G401.6 (cell line): ENCODE measurements at regions not wholly inside any gene's neighbourhood (a gene's known extent, or its start where the extent isn't known, plus 50 kb on each side); places are given as distances from the start of the nearest gene placed in this dataset.
A peak's percentile ranks its signal among the peaks of the same experiment; 100 is the strongest.

Source experiments
- FAIRE-seq: peaks from 2 replicates; lab custom pipeline; 2012; peaks lifted over from hg19 to GRCh38; lab: Jason Lieb, UNC

DNA sequence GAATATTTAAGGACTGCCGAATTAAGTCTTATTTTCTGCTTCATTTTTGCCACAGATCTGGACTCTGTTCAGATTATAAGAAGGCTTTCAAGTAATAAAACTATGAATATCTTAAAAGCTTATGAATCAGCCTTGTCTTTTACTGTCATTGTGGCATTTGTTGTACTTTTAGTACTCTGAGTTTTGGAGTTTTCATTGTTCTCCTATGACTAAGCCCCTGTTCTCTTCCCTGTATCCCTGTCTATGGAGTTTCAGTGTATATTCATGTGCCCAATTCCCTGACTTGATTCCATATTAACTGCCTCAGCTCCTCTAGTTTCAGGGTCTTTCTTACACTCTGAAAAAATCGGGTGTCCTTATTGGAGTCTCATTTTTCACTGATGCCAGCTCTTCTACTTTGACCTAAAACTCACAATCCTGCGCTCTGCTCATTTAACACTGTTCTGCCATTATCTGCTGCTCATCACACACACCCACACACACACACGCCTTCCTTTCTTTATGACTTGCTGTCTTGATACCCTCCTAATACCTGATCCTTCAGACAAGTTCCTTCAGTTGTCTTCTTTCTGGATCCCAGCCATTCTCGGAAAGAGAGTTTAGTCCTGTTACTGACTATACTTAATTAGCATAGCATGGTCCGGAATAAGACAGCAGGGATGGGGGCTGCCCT lies 511.8 kb downstream of the CPS1 start:
- no peak for FAIRE-seq

DNA sequence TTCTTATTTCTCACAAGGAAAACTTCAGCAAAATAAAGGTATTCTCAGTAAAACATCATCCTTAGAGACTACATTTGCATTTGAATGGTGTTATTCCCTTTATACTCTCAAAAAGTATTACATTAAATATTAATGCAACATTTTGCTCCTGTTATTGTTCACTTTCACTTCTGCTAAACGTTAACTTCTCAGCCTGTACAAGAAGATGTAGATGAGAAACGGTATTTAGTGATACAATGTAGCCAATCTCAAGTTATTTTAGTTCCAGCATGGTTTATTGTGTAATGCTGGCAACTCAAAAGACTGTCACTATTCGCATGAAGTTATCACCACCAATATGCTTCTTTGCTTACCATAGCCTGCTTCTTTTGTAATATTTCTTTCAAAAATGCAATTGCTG lies 514.1 kb downstream of the CPS1 start:
- no peak for FAIRE-seq

DNA sequence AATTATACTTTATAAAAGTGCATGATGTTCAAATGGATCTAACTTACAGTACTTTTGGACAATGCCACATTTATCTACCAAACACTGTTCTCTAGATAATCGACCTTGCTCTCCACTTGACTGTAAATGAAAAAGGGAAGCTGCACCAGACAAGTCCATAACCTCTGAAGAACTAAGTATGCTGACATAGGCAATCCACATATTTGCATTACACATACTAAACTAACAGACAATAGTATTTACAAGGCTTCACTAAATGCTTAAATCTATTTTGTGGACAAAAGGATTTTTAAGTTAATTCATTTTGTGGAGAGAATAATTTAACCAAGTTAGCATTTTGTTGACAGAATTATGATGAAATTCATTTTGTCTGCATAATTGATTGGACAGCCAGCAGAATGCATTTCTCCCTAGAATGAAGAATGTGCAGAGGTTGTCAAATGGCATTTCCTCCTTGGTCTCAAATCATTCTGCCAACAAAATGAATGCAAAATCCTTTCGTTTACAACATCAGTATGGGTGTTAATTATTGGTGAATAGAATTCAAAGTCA lies 520.9 kb downstream of the CPS1 start:
- FAIRE-seq, result no peak

DNA sequence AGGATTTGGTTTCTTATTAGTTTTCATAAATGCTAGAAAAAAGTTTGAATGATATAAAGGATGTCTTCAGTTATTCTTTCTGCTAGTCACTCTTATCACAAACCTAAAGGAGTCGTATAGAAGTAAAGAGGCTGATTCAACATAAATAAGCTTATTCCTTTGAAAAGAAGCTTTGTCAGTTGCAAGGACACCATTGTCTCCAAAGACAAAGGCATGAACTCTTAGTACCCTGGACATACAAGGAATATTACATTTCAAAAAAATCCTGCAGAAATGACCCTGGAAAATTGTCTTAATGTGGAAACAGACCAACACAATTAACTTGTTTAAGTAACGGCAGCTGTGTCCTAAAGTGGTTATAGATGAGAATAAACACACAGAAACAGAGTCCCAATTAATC lies 528.0 kb downstream of the CPS1 start:
- FAIRE-seq, result no peak

DNA sequence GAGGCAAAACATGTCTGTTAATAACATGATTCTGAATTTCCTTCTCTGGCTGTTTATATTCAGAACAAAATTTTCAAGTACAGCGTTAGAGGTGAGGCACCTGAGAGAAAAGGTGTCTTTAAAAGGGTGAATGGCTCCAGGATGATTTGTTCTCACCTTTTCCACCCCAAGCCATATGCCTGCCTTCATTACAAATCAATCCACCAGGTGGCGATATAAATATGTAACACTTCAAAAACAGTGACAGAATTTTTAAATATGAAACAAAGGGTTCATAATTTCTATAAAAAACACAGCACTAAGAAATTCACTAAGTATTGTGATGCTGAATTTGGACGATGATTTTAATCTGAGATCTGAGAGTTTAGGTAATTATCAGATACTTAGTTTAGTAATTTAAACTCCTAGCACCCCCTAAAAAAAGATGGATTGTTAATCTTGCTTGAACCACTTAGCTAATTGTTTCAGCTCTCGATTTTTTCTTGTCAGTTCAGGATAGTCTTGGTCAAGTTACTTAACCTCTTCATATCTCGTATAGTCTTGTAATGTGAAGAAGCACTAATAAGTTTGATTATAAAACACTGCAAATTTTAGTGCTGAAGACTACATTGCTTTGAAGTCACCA lies 528.8 kb downstream of the CPS1 start:
- peak; percentile 51 for FAIRE-seq

DNA sequence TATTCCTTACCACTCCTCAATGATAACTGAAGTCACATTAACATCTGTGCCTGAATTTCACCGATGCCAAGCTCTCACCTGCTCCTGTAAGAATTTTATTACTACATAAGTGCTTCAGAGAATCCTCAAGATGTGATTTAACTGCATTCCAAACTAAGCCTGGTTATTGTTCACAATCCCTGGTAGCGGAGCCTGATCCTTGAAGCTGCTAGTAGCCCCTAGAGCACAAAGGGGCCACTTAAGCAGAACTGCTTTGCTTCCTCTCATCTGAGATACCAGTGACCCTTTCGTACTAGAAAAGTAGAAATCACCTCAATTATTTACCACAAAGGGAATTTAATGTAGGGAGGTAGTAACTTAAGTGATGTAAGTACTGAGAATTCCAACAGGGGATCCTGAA lies 529.6 kb downstream of the CPS1 start:
- FAIRE-seq, result no peak

DNA sequence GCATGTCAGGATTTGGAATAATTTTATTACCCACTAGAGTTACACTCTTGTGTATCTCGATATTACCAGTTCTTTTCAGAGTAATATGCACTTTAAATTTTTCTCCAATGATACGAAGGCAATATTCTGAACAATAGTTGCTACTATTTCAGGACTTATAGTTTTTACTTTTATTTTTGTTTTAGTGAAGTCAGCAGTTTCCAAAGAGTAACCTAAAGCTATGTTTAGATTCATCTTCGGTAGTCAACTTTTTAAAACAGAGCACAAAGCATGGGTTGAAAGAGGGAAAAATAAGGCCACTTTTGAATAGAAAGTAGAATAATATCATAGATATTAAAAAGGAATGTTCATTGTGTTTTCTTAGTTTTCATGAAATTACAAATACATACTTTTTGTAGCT lies 532.7 kb downstream of the CPS1 start:
- no peak for FAIRE-seq

DNA sequence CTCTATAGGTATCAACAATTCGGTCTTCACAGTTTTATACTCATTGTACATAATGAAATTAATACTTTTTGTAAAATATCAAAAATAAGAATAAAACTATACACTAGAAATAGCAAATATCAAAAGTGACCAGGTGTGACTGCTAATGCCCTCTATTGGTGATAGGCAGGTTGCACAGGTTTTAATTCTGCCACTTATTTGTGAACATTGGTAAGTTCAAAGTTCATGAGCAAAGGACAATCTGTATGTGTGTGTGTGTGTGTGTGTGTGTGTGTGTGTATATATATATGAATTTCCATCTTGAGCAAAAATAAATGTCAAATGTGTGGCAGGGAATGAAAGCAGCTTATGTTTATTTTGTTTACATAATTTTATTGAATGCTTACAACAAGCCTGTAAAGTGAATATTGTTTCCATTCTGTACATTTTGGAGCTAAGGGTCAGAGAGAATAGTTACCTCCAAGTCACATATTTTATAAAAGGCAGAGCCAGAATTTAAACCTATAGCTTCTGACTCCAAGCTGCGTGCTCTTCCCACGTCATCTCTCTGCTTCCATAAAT lies 537.4 kb downstream of the CPS1 start:
- FAIRE-seq, result peak; percentile 56

DNA sequence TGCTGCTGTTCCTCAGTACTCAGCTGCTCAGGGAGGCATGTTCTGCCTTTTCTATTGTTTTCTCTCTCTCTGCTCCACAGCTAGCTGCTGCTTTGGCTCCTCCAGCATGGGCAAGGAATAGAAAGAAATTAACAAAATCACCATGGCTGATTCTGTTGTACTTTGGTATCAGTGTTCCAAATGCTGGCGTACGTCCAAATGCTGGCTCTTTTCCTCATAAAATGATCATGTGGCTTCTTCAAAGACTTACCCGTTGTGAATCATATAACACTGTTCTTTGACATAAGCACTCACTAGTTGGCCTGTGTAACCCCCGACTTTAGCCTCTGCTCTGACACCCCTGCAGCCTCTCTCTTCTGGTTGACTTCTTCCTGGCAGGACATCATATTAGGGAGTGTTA lies 547.6 kb downstream of the CPS1 start:
- no peak for FAIRE-seq

DNA sequence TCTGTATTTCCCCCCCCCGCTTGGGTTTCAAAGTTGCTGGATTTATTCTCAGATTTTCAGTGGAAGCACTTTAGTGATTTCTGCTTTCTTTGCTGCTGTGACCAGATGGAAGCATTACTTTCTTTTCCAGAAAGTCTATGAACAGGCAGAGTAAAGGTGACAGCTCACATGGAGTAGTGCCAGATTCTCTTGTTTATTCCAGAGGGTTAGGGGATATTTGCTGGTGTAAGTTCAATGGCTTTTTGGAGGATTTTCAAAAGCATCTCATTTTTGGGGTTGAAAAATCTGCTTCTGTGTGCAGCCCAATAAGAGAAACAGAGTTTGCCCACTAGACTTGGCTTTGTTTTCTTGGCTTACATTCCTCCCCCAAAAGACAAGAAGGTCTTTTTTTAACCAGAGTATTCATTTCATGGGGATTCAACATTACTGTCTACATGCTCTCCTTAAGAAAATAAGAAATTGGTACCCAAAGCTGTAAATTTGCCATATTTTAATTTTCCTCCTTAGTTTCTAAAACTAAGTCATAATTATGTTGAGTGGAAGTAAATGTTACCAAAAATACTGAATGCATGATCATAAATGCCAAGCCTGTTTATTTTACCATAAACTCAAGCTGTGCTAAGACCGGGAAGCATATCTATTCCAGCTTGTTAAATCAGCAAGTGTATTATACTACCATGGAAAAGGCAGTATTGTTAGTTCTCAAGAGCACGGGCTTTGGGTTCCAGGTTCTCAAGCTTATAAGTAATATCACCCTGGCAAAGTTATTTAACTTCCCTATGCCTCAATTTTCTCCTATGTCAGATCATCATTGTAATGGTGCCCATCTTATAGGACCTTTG lies 557.2 kb downstream of the CPS1 start:
- FAIRE-seq, result no peak

DNA sequence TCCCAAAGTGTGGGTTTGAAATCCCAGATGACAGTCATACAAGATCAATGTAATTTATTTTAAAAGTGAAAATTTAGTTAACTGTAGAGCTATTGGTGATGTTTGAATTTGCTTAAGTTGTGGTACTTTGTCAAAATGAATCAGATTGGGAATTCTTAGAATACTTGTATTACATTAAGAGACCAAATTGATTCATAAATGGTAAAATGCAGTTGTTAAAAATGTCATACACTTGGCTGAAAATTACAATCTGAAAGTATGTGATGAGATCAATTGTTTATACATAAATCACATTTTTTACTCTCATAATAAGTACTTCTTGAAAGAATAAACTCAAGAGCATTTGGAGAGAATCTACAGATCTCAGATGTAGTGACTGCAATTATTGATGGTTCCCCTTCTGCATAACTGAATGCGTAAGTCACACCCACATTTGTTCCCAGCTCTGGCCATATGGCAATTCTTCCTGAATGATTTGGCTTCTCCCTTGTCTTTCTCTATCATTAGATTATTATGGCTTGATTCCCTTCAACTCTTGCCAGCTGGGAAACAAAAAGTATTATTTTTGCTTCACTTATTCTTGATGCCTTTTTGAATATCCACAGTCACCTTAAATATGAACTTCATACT lies 558.5 kb downstream of the CPS1 start:
- FAIRE-seq, result no peak

DNA sequence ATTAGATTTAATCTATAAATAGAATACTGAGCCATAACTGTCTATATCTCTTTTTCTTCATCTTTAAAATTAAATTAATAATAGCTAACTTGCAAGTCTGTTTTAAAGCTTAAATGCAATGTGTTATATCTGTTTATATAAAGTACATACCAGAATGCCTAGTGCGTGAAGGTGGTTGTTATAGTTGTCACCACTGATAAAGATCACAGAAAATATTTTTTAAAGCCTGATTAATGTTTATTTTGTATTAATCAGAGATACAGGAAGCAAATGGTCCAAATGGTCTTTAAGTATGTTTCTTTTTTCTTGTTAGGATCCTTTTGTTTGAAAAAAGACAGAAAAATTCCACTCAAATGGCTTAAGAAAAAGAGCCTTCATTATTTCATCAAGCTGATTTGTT lies 560.6 kb downstream of the CPS1 start:
- FAIRE-seq, result no peak

DNA sequence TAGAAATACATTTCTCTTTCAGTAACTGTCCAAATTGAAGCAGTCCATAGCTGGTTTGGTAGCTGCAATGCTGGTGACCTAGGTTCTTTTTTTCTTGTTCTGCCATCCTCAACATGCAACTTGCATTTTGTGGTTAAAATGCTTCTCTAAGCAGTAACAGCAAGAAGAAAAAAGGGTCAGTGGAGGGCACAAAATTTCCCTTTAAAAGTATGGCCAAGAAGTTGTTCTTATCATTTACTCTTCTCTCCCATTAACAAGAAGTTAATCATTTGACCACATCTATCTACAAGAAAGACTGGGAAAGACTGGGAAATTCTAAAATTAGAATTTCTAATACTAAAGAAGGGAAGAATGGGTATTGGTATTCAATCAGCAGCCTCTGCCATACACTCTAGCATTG lies 569.9 kb downstream of the CPS1 start:
- FAIRE-seq, result no peak

DNA sequence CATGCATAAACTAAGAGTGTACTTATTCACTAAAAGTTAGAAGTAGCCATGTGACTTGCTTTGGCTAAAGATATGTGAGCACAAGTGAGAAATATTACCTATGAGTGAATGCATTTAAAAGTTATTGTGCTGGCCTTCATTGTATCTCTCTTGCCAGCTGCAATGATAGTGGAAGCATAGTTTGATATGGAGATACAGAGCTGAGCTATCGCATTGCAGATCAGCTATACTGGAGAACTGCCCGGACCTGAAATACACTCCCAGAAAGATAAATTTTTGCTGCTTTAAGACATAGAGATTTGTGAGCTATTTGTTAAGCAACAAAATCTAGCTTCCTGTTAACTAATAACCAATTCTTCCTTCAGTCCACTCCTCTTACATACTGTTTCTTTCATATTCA lies 571.1 kb downstream of the CPS1 start:
- FAIRE-seq, result no peak

DNA sequence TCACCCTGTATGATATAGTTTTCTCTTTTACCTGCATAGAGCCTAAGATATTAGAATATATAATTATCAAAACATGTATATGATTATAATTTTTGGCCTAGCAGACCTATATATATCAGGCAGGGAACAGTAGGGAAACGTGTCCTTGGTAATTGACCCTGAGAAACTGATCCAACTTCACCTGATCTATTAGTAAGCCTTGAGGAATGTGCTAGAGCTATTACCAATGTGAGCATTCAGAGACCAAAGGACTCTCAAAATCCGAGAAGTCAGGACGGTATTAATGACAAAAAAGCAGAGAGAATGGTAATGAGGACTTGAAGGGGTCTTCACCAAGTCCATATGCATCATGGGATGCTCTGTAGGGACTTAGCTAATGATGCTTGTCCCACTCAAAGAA lies 571.9 kb downstream of the CPS1 start:
- no peak for FAIRE-seq

DNA sequence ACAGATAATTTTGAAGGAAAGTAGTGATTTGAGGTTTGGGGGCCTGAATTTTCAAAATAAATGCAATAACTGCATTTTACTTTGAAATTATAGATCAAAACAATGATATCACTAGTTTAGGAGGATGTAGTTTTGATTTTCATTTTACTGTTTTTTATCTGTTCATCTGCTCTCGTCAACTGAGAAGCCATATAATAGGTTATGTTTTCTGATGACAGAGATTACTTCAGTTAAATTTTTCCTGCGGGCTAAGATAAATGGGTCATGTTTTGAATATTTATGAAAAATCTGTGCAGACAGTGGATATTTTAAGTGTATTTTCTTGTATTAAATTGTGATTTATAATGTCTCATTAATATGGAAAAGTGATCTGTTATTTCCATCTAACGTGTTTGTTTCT lies 573.4 kb downstream of the CPS1 start:
- no peak for FAIRE-seq

DNA sequence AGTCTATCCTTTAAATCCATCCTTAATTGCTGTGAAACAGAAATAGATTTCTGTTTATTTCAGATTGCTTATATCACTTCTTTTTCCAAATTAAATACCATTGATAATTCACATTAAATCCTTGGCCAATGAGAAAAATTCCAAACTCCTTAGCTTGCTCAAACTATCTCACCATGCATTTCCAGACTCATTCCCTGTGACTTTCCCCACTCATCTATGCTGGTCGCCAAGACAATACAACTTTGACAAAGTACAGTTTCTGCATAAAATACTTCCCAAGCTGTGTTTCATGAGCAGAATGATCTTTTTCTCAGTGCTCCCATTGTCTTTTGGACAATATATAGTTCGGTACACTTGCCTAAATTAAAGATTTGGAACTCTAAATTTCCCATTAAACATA lies 575.6 kb downstream of the CPS1 start:
- FAIRE-seq, result no peak

DNA sequence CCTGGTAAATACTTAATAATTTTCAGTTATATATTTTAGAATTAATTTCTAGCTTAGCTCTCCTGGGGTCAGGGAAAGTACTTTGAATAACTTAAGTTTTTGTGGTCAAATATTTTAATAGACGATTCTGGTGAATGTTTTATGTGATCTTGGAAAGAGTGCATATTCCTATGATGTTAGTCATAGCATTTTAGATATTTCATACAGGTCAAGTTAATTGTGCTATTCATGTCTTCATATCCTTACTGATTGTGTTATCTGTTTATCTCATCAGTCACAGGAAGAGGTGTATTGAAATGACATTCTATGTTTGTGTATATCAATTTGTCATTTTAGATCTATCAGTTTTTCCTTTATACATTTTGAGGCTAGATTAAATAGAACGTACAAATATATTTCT lies 576.2 kb downstream of the CPS1 start:
- no peak for FAIRE-seq

DNA sequence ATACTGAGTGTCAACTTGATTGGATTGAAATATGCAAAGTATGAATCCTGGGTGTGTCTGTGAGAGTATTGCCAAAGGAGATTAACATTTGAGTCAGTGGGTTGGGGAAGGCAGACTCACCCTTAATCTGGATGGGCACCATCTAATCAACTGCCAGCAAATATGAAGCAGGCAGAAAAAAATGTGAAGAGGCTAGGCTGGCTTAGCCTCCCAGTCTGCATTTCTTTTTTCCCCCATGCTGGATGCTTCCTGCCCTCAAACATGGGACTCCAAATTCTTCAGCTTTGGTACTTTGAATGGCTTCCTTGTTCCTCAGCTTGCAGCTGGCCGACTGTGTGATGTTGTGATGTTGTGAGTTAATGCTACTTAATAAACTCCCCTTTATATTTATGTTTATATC lies 577.4 kb downstream of the CPS1 start:
- FAIRE-seq, result no peak

DNA sequence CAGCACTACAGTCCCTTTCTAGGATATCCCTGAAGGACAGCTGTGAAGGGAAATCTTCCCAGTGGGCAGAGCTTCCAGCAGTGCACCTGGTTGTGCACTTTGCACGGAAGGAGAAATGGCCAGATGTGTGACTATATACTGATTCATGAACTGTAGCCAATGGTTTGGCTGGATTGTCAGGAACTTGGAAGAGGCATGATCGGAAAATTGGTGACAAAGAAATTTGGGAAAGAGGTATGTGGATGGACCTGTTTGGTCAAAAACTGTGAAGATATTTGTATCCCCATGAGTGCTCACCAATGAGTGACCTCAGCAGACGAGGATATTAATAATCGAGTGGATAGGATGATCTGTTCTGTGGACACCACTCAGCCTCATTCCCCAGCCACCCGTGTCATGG lies 582.2 kb downstream of the CPS1 start:
- FAIRE-seq, result no peak

DNA sequence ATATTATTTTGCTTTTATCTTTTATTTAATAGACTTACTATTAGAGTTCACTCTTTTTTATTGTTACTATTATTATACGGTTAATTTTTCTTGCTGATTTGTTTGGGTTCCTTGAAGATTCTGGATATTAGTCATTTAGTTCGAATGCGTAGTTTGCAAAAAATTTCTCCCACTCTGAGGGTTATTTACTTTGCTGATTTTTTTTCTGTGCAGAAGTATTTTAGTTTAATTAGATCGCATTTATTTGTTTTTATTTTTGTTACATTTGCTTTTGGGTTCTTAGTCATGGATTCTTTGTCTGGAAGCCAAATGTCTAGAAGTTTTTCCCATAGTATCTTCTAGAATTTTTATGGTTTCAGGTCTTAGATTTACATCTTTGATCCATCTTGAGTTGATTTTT lies 585.2 kb downstream of the CPS1 start:
- FAIRE-seq, result no peak

DNA sequence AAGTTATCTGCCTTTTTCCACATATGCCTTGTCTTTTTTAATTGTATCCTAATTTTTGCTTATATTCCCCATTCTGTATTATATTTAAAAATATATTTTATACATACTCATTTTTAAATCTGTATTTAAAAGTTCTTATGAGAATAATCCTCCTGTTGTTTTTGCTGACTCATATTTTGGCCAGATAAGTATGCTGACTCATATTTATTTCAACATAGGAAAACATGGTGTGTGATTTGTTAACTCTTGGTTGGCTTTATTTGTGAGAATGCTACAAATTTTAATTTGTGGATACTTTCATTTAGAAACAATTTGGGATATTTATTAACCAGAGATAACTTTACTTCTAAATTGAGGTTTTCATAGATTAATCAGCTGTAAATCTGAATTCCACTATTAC lies 587.7 kb downstream of the CPS1 start:
- no peak for FAIRE-seq
